ENCODE measurements at regions not wholly inside any gene's neighbourhood (a gene's known extent, or its start where the extent isn't known, plus 50 kb on each side); places are given as distances from the start of the nearest gene placed in this dataset.

GRCh38 chr17:15029469-15029868 lies 235.7 kb downstream of the PMP22 start:
- TF ChIP-seq CTCF (IDR thresholded peaks at IDR 0.05) = no peak
- no peak for TF ChIP-seq POLR2A (IDR thresholded peaks at IDR 0.05)

Data from breast epithelium (tissue), 3 donors.